Chondrocyte (in vitro differentiated cells): ENCODE measurements at regions not wholly inside any gene's neighbourhood (a gene's known extent, or its start where the extent isn't known, plus 50 kb on each side); places are given as distances from the start of the nearest gene placed in this dataset.

ENCODE experiments used
- DNase-seq: peaks from one replicate; pipeline ENCODE4 v3.0.0; 2021; ENCODE audit warnings: mixed read lengths, low spot score
- H3K27ac Mint-ChIP-seq: one replicate; pipeline ENCODE4 v1.8.0; 2021; ENCODE audit warnings: mild to moderate bottlenecking, moderate library complexity, mixed read lengths; ENCODE audit not compliant: unreplicated experiment
- H3K27me3 Mint-ChIP-seq: 2 replicates; pipeline ENCODE4 v1.8.0; 2021; ENCODE audit warnings: low read depth, mixed read lengths
- H3K36me3 Mint-ChIP-seq: 2 replicates; pipeline ENCODE4 v1.8.0; 2021; ENCODE audit warnings: low read depth, mixed read lengths
- H3K4me1 Mint-ChIP-seq: 2 replicates; pipeline ENCODE4 v1.8.0; 2021; ENCODE audit warnings: low read depth, mild to moderate bottlenecking, mixed read lengths
- H3K4me3 Mint-ChIP-seq: one replicate; pipeline ENCODE4 v1.8.0; 2021; ENCODE audit warnings: mild to moderate bottlenecking, moderate library complexity, mixed read lengths; ENCODE audit not compliant: unreplicated experiment
- H3K9me3 Mint-ChIP-seq: 2 replicates; pipeline ENCODE4 v1.8.0; 2021; ENCODE audit warnings: low read depth, mixed read lengths
- CTCF ChIP-seq: fragments of 200-600 bp; sonication (generic); IDR thresholded peaks from 2 replicates; pipeline ENCODE4 v1.5.0; 2021; ENCODE audit warnings: antibody characterized with exemption, mild to moderate bottlenecking, moderate library complexity

GRCh38 chr22:48659404-48659996 is 1168.2 kb downstream of the BRD1 start:
- H3K27me3 Mint-ChIP-seq: no peaks in the 10 kb centered on the region
- peaks cover 3% of the 10 kb centered on the region for H3K36me3 Mint-ChIP-seq
- TF ChIP-seq CTCF: no peak
- H3K4me1 Mint-ChIP-seq: peaks cover 8% of the 10 kb centered on the region
- no peak overlapping the region for H3K27ac Mint-ChIP-seq
- no peak overlapping the region for H3K4me3 Mint-ChIP-seq
- H3K9me3 Mint-ChIP-seq: peaks cover 2% of the 10 kb centered on the region
- DNase-seq: no peak

- Mint-ChIP-seq H3K9me3 (peaks cover 2% of the 10 kb centered on the region), H3K4me3 (no peak overlapping the region), H3K27ac (no peak overlapping the region), H3K36me3 (peaks cover 1% of the 10 kb centered on the region), H3K4me1 (peaks cover 10% of the 10 kb centered on the region), H3K27me3 (no peaks in the 10 kb centered on the region)
- no peak for DNase-seq
- no peak for TF ChIP-seq CTCF
Observed at GRCh38 chr22:48658871-48659270, 1168.8 kb downstream of the BRD1 start.

GRCh38 chr22:48658246-48658645 is 1169.4 kb downstream of the BRD1 start:
- Mint-ChIP-seq H3K4me1 (peaks cover 14% of the 10 kb centered on the region), H3K9me3 (no peaks in the 10 kb centered on the region), H3K27me3 (no peaks in the 10 kb centered on the region), H3K36me3 (no peaks in the 10 kb centered on the region), H3K27ac (no peak overlapping the region), H3K4me3 (no peak overlapping the region)
- no peak for TF ChIP-seq CTCF
- no peak for DNase-seq

- no peaks in the 10 kb centered on the region for H3K36me3 Mint-ChIP-seq
- DNase-seq: no peak
- H3K9me3 Mint-ChIP-seq: no peaks in the 10 kb centered on the region
Observed at GRCh38 chr22:48654492-48654891, 1173.2 kb downstream of the BRD1 start.

GRCh38 chr22:48653929-48654328 is 1173.7 kb downstream of the BRD1 start:
- TF ChIP-seq CTCF: no peak
- Mint-ChIP-seq H3K9me3 (no peaks in the 10 kb centered on the region), H3K4me3 (no peak overlapping the region), H3K4me1 (peaks cover 14% of the 10 kb centered on the region), H3K36me3 (no peaks in the 10 kb centered on the region), H3K27me3 (no peaks in the 10 kb centered on the region), H3K27ac (no peak overlapping the region)
- DNase-seq: no peak

More at GRCh38 chr22:48654492-48654891, 1173.2 kb downstream of the BRD1 start:
- H3K27me3 Mint-ChIP-seq: no peaks in the 10 kb centered on the region
- H3K4me3 Mint-ChIP-seq: no peak overlapping the region
- H3K4me1 Mint-ChIP-seq: peaks cover 14% of the 10 kb centered on the region
- no peak for TF ChIP-seq CTCF
- H3K27ac Mint-ChIP-seq: peak overlapping the region; percentile 70
